ENCODE measurements at regions not wholly inside any gene's neighbourhood (a gene's known extent, or its start where the extent isn't known, plus 50 kb on each side); places are given as distances from the start of the nearest gene placed in this dataset.

DNA sequence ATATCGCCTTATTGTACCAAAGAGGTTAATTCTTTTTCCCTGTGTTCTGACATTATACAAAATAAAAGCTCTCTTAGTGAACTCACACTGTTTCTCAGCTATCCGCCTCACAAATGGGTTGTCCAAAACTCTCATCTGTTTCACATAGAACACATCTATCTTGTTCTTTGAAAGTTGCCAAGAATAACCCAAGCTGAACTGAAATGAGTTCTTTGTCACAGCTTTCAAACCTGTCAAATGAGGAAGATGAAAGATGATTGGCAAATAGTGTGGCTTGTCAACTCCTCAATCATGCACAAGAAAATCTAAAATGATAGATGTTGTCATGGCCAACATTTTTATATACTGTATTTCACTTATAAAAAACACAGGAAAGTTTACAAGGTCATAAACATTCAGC, 168.1 kb upstream of the OSTN start:
- H3K9me2 ChIP-seq (ENCODE audit: low read depth, low read length) = no peaks in the 10 kb centered on the region
- no peaks in the 10 kb centered on the region for H3F3A ChIP-seq (ENCODE audit: insufficient read depth, low read length)
- no peak overlapping the region for H3K4me3 ChIP-seq (ENCODE audit: low read depth, low read length, poor library complexity, severe bottlenecking)
- H3K36me3 ChIP-seq (ENCODE audit: insufficient read depth, low read length) = no peaks in the 10 kb centered on the region
- H2AFZ ChIP-seq (ENCODE audit: low read length) = no peak overlapping the region
- no peak overlapping the region for H3K4me2 ChIP-seq (ENCODE audit: low read length)
- H3K4me1 ChIP-seq (ENCODE audit: insufficient read depth, low read length, severe bottlenecking) = no peaks in the 10 kb centered on the region
- no peaks in the 10 kb centered on the region for H3K27me3 ChIP-seq (ENCODE audit: insufficient read depth, low read length)
- no peaks in the 10 kb centered on the region for H3K9me3 ChIP-seq (ENCODE audit: low read length)
- TF ChIP-seq, protein P1, sequence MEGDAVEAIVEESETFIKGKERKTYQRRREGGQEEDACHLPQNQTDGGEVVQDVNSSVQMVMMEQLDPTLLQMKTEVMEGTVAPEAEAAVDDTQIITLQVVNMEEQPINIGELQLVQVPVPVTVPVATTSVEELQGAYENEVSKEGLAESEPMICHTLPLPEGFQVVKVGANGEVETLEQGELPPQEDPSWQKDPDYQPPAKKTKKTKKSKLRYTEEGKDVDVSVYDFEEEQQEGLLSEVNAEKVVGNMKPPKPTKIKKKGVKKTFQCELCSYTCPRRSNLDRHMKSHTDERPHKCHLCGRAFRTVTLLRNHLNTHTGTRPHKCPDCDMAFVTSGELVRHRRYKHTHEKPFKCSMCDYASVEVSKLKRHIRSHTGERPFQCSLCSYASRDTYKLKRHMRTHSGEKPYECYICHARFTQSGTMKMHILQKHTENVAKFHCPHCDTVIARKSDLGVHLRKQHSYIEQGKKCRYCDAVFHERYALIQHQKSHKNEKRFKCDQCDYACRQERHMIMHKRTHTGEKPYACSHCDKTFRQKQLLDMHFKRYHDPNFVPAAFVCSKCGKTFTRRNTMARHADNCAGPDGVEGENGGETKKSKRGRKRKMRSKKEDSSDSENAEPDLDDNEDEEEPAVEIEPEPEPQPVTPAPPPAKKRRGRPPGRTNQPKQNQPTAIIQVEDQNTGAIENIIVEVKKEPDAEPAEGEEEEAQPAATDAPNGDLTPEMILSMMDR (IDR thresholded peaks at IDR 0.05; ENCODE audit: low read length) = no peak
- TF ChIP-seq EZH2 (IDR thresholded peaks at IDR 0.05; ENCODE audit: borderline replicate concordance, low read length) = no peak
- no peaks in the 10 kb centered on the region for H4K20me1 ChIP-seq (ENCODE audit: insufficient read depth, low read length)
- H3K79me2 ChIP-seq (ENCODE audit: insufficient read depth, low read length) = no peaks in the 10 kb centered on the region
- no peak overlapping the region for H3K9ac ChIP-seq (ENCODE audit: low read length)
- no peak overlapping the region for H3K27ac ChIP-seq (ENCODE audit: low read depth, low read length, poor library complexity, severe bottlenecking)

DNA sequence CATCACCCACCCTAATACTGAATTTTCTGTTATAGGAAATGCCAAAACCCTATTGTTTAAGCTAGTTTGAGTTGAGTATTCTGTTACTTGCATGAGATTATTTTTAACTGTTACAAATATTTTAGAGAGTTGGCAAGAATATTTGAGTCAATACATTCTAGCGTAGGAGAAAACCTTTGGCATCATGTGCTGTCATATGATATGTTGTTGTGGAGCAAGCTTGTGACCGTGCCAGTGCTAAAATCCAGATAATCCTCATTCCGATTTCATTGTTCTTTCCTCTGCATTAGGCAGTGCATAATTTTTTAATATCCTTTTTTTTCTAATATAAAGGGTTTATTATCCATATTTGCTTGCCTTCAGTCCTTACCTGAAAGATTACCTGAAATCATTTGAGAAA, 168.0 kb upstream of the GMNC start:
- Histone ChIP-seq H3K9me2 (ENCODE audit: low read depth, low read length) (no peaks in the 10 kb centered on the region), H3K36me3 (ENCODE audit: insufficient read depth, low read length) (no peaks in the 10 kb centered on the region), H3K27me3 (ENCODE audit: insufficient read depth, low read length) (no peaks in the 10 kb centered on the region), H3K4me1 (ENCODE audit: insufficient read depth, low read length, severe bottlenecking) (no peaks in the 10 kb centered on the region), H3K27ac (ENCODE audit: low read depth, low read length, poor library complexity, severe bottlenecking) (no peak overlapping the region), H3K79me2 (ENCODE audit: insufficient read depth, low read length) (no peaks in the 10 kb centered on the region), H3K4me2 (ENCODE audit: low read length) (no peak overlapping the region), H3K9ac (ENCODE audit: low read length) (no peak overlapping the region), H2AFZ (ENCODE audit: low read length) (no peak overlapping the region), H3K9me3 (ENCODE audit: low read length) (no peaks in the 10 kb centered on the region), H3K4me3 (ENCODE audit: low read depth, low read length, poor library complexity, severe bottlenecking) (no peak overlapping the region), H3F3A (ENCODE audit: insufficient read depth, low read length) (no peaks in the 10 kb centered on the region), H4K20me1 (ENCODE audit: insufficient read depth, low read length) (no peaks in the 10 kb centered on the region)
- TF ChIP-seq, protein P1 (IDR thresholded peaks at IDR 0.05; ENCODE audit: low read length) = no peak
- TF ChIP-seq EZH2 (IDR thresholded peaks at IDR 0.05; ENCODE audit: borderline replicate concordance, low read length) = no peak

DNA sequence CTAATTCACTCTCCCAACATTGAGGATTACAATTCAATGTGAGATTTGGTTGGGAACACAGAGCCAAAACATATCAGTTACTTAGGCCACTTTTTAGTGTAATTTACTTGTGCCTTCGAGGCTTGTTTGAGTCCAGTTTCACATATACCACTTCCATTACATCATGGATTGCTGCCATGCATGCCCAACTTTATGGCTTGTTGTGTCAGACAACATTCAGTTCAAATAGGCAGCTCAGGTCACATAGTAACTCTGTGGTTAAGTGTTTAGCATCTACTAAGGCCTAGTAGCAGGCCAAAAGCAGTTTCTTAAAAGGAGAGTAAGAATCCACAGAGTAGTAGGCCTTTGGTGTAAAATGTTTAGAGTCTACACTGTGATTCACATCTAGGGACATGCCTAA, 164.3 kb upstream of the GMNC start:
- no peak for TF ChIP-seq EZH2 (IDR thresholded peaks at IDR 0.05; ENCODE audit: borderline replicate concordance, low read length)
- TF ChIP-seq, protein P1 (IDR thresholded peaks at IDR 0.05; ENCODE audit: low read length) = no peak
- no peak overlapping the region for H2AFZ ChIP-seq (ENCODE audit: low read length)
- no peaks in the 10 kb centered on the region for H3F3A ChIP-seq (ENCODE audit: insufficient read depth, low read length)
- H3K4me3 ChIP-seq (ENCODE audit: low read depth, low read length, poor library complexity, severe bottlenecking) = no peak overlapping the region
- H3K79me2 ChIP-seq (ENCODE audit: insufficient read depth, low read length) = no peaks in the 10 kb centered on the region
- no peaks in the 10 kb centered on the region for H3K9me2 ChIP-seq (ENCODE audit: low read depth, low read length)
- H3K36me3 ChIP-seq (ENCODE audit: insufficient read depth, low read length) = no peaks in the 10 kb centered on the region
- no peaks in the 10 kb centered on the region for H3K9me3 ChIP-seq (ENCODE audit: low read length)
- H3K9ac ChIP-seq (ENCODE audit: low read length) = no peak overlapping the region
- no peaks in the 10 kb centered on the region for H3K27me3 ChIP-seq (ENCODE audit: insufficient read depth, low read length)
- H3K27ac ChIP-seq (ENCODE audit: low read depth, low read length, poor library complexity, severe bottlenecking) = no peak overlapping the region
- no peak overlapping the region for H3K4me2 ChIP-seq (ENCODE audit: low read length)
- no peaks in the 10 kb centered on the region for H4K20me1 ChIP-seq (ENCODE audit: insufficient read depth, low read length)
- H3K4me1 ChIP-seq (ENCODE audit: insufficient read depth, low read length, severe bottlenecking) = no peaks in the 10 kb centered on the region
